HCT116 (cell line): ENCODE measurements at regions not wholly inside any gene's neighbourhood (a gene's known extent, or its start where the extent isn't known, plus 50 kb on each side); places are given as distances from the start of the nearest gene placed in this dataset.

Source experiments
- ATAC-seq: fragments of 200-7000 bp; cut with Tn5 transposase; 2 replicates; pipeline ENCODE4 v1.9.1; 2020; ENCODE audit warnings: mild to moderate bottlenecking, moderate library complexity
- BruUV-seq: library from RNA; stranded (reverse); fragments of 400-500 nt; replicated peaks from 2 replicates; lab custom pipeline; 2021; lab: Mats Ljungman, UMichigan
- CTCF ChIA-PET: fragments of 300-600 bp; sonication (Branson Sonifier 250); formaldehyde crosslinking; loops from one replicate; lab custom pipeline; 2021; ENCODE audit warnings: antibody characterized with exemption; lab: Charles Lee
- POLR2A ChIA-PET: fragments of 300-600, 350-600 bp; sonication (Branson Sonifier 250); formaldehyde crosslinking; loops from one replicate; lab custom pipeline; 2021; ENCODE audit warnings: antibody characterized with exemption; lab: Charles Lee
- RAD21 ChIA-PET, 2 experiments: fragments of 300-600 bp; sonication (Branson Sonifier 250); formaldehyde crosslinking; loops; one replicate each; lab custom pipeline; 2023; ENCODE audit warnings: low total read pairs in 2 of 2; ENCODE audit not compliant: uncharacterized antibody in 2 of 2, unreplicated experiment in 2 of 2, low non-redundant PET in 1 of 2; lab: Charles Lee
- DNase-seq: peaks from one replicate; pipeline ENCODE4 v3.0.0-alpha.2; 2010; ENCODE audit warnings: low read depth, low spot score
- H2AFZ ChIP-seq: fragments of 200-600 bp; shearing (Covaris generic), sonication (generic); 2 replicates; pipeline ENCODE4 v1.6.1; 2017; ENCODE audit warnings: low read depth, mixed run types, mixed read lengths, antibody characterized with exemption, low read length; ENCODE audit not compliant: poor library complexity, severe bottlenecking
- H3K27ac ChIP-seq: 2 replicates; pipeline ENCODE4 v1.5.1; 2012; ENCODE audit warnings: low read depth, low read length
- H3K27me3 ChIP-seq: fragments of 200-600 bp; sonication (generic); 2 replicates; pipeline ENCODE4 v1.6.1; 2016; ENCODE audit warnings: mixed run types, low read length, mixed read lengths; ENCODE audit not compliant: insufficient read depth
- H3K36me3 ChIP-seq, 2 experiments: fragments of 200-500 bp in 1 of 2; fragments of 200-600 bp in 1 of 2; sonication (Bioruptor generic) in 1 of 2; sonication (generic) in 1 of 2; 2 replicates each; pipeline versions ENCODE4 v1.5.1 to v1.6.1; 2014 to 2016; ENCODE audit warnings: low read length in 2 of 2, inconsistent platforms in 1 of 2, mixed read lengths in 1 of 2, mixed run types in 1 of 2; ENCODE audit not compliant: insufficient read depth in 2 of 2, control insufficient read depth in 1 of 2
- H3K4me1 ChIP-seq, 2 experiments: fragments of 200-600 bp in 1 of 2; sonication (generic) in 1 of 2; 2 replicates each; pipeline versions ENCODE4 v1.5.1 to v1.6.1; 2012 to 2017; ENCODE audit warnings: low read length in 2 of 2, inconsistent platforms in 1 of 2, mild to moderate bottlenecking in 1 of 2, mixed read lengths in 1 of 2, mixed run types in 1 of 2, moderate library complexity in 1 of 2; ENCODE audit not compliant: insufficient read depth in 2 of 2, control insufficient read depth in 1 of 2
- H3K4me2 ChIP-seq: fragments of 200-600 bp; sonication (generic); 2 replicates; pipeline ENCODE4 v1.6.1; 2017; ENCODE audit warnings: mixed run types, low read length, mixed read lengths
- H3K4me3 ChIP-seq, 2 experiments: fragments of 200-600 bp in 1 of 2; sonication (generic) in 1 of 2; replicated peaks in 1 of 2; 2 replicates each; pipeline ENCODE4 v1.5.1; 2011 to 2016; ENCODE audit warnings: low read length in 2 of 2, control low read depth in 1 of 2, low read depth in 1 of 2, mild to moderate bottlenecking in 1 of 2, mixed read lengths in 1 of 2, mixed run types in 1 of 2
- H3K79me2 ChIP-seq: fragments of 200-600 bp; sonication (generic); 2 replicates; pipeline ENCODE4 v1.6.1; 2017; ENCODE audit warnings: mild to moderate bottlenecking, mixed run types, low read length, moderate library complexity, mixed read lengths; ENCODE audit not compliant: insufficient read depth
- H3K9ac ChIP-seq: fragments of 200-600 bp; sonication (generic); 2 replicates; pipeline ENCODE4 v1.6.1; 2016; ENCODE audit warnings: low read length, mixed read lengths
- H3K9me2 ChIP-seq: fragments of 200-600 bp; sonication (generic), shearing (Covaris generic); 2 replicates; pipeline ENCODE4 v1.6.1; 2017; ENCODE audit warnings: mixed run types, mild to moderate bottlenecking, moderate library complexity; ENCODE audit not compliant: insufficient read depth
- H3K9me3 ChIP-seq, 2 experiments: fragments of 200-500 bp in 1 of 2; fragments of 200-600 bp in 1 of 2; sonication (Bioruptor generic) in 1 of 2; sonication (generic) in 1 of 2; 2 replicates each; pipeline ENCODE4 v1.6.1; 2014 to 2017; ENCODE audit warnings: low read length in 2 of 2, mixed read lengths in 2 of 2, inconsistent platforms in 1 of 2, low read depth in 1 of 2, mild to moderate bottlenecking in 1 of 2, mixed run types in 1 of 2, moderate library complexity in 1 of 2; ENCODE audit not compliant: control insufficient read depth in 1 of 2, insufficient read depth in 1 of 2
- H4K20me1 ChIP-seq: fragments of 200-600 bp; sonication (generic), shearing (Covaris generic); 2 replicates; pipeline ENCODE4 v1.6.1; 2017; ENCODE audit warnings: mixed run types, mild to moderate bottlenecking, moderate library complexity; ENCODE audit not compliant: insufficient read depth
- CBX3 ChIP-seq: IDR thresholded peaks from 2 replicates; pipeline ENCODE4 v1.6.1; 2012; ENCODE audit warnings: low read depth
- ELF1 ChIP-seq: IDR thresholded peaks from 2 replicates; pipeline ENCODE4 v1.6.1; 2012; ENCODE audit warnings: low read depth, borderline replicate concordance
- EZH2 ChIP-seq: fragments of 200-600 bp; sonication (generic); IDR thresholded peaks from 2 replicates; pipeline ENCODE4 v1.6.1; 2017; ENCODE audit warnings: antibody characterized with exemption, mixed run types
- FOSL1 ChIP-seq: IDR thresholded peaks from 2 replicates; pipeline ENCODE4 v1.6.1; 2012; ENCODE audit warnings: low read depth
- JUND ChIP-seq: IDR thresholded peaks from 2 replicates; pipeline ENCODE4 v1.6.1; 2012
- POLR2A ChIP-seq: IDR thresholded peaks from 2 replicates; pipeline ENCODE4 v1.7.0; 2011; ENCODE audit warnings: borderline replicate concordance; ENCODE audit not compliant: insufficient read depth, insufficient read length; ENCODE audit errors: extremely low read depth
- POLR2AphosphoS5 ChIP-seq: IDR thresholded peaks from 2 replicates; pipeline ENCODE4 v1.6.1; 2011; ENCODE audit warnings: mild to moderate bottlenecking, low read depth, low read length, moderate library complexity
- RAD21 ChIP-seq: IDR thresholded peaks from 2 replicates; pipeline ENCODE4 v1.6.1; 2012; ENCODE audit warnings: low read depth, mild to moderate bottlenecking
- SP1 ChIP-seq: IDR thresholded peaks from 2 replicates; pipeline ENCODE4 v1.6.1; 2012; ENCODE audit warnings: low read depth
- YY1 ChIP-seq: IDR thresholded peaks from 2 replicates; pipeline ENCODE4 v1.6.1; 2011; ENCODE audit warnings: low read length, low read depth, moderate library complexity, mild to moderate bottlenecking; ENCODE audit not compliant: insufficient replicate concordance; ENCODE audit errors: extremely low read depth
- ZBTB33 ChIP-seq: IDR thresholded peaks from 2 replicates; pipeline ENCODE4 v1.6.1; 2011; ENCODE audit warnings: mild to moderate bottlenecking, low read length, moderate library complexity; ENCODE audit not compliant: insufficient replicate concordance; ENCODE audit errors: extremely low read depth
- ZFX ChIP-seq: fragments of 450-650 bp; IDR thresholded peaks from 2 replicates; pipeline ENCODE4 v1.6.1; 2017
- intact Hi-C: fragments of 100-400 bp; cut with micrococcal nuclease; formaldehyde crosslinking; loops from 2 replicates; pipeline ENCODE4 v1.10.0; 2022
- TF ChIP-seq, protein P1 (sequence below): IDR thresholded peaks from 2 replicates; pipeline ENCODE4 v1.6.1; 2012

DNA sequence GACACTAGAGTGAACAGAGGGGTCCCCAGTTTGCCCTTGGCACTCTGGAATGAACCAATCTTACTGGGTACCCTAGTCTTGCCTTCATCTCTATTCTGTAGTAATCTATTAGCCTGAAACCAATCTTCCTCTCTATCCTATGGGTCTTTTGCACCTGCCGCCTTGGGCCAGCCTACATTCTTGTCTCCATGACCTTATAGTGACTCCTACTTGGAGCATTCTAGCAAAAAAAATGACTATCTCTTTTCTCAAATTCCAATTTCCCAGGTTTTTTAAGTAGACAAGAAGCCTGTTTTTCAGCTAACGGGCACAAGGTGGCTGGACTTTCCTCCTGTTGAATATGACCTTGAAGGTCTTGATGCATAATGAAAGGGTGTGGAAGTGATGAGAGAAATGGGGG is 568.7 kb downstream of the TRAM1L1 start:
- TF ChIP-seq JUND (no peak), ZBTB33 (no peak), FOSL1 (no peak), POLR2A (no peak), SP1 (no peak), POLR2AphosphoS5 (no peak), ZFX (no peak), CBX3 (no peak), ELF1 (no peak), YY1 (no peak), RAD21 (no peak), EZH2 (no peak)
- TF ChIP-seq, protein P1, sequence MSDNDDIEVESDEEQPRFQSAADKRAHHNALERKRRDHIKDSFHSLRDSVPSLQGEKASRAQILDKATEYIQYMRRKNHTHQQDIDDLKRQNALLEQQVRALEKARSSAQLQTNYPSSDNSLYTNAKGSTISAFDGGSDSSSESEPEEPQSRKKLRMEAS: no peak
- Histone ChIP-seq H3K27me3 (no peaks in the 10 kb centered on the region), H3K4me1 (0 out of 4 replicates have a peak, but pooled peaks cover 0 to 6% of the 10 kb centered on the region in 2 experiments), H3K9ac (no peak overlapping the region), H3K79me2 (no peaks in the 10 kb centered on the region), H3K4me3 (no peak overlapping the region), H3K4me2 (no peak overlapping the region), H2AFZ (no peak overlapping the region), H4K20me1 (no peaks in the 10 kb centered on the region), H3K36me3 (no peaks in the 10 kb centered on the region), H3K9me2 (no peaks in the 10 kb centered on the region), H3K27ac (no peak overlapping the region), H3K9me3 (no peaks in the 10 kb centered on the region)
- no peak for ATAC-seq
- DNase-seq: no peak
- BruUV-seq: no TSS peak
- RAD21 ChIA-PET: no interaction called here
- POLR2A ChIA-PET: no interaction called here
- intact Hi-C loops: no loop called here
- CTCF ChIA-PET: no interaction called here
